ENCODE measurements at regions not wholly inside any gene's neighbourhood (a gene's known extent, or its start where the extent isn't known, plus 50 kb on each side); places are given as distances from the start of the nearest gene placed in this dataset.

DNA sequence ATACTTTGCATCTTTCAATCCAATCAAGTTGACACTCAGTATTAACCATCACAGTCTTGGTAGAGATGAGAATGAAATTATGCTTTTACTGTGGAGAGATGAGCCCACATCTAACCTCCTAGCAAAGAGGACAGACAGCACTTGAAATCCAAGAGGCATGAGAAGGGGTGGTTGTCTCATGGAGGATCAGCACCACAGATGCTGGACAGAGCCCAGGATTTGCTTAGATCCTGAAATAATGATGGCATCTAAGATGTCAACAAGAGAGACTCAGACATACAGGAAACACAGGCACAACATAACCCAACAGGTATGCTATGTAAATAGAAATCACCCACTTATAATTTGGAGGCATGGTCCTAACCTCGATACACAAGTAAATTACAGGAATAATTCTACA is 74.3 kb upstream of the VCX2 start:
- H3K14ac ChIP-seq (ENCODE audit: insufficient read depth, low read length): no peak overlapping the region
- H2AK5ac ChIP-seq (ENCODE audit: insufficient read length, low read length): no peak overlapping the region
- no peak for DNase-seq
- H3K23me2 ChIP-seq (ENCODE audit: insufficient read length, low read depth, low read length, poor library complexity, severe bottlenecking): no peaks in the 10 kb centered on the region
- WGBS (ENCODE audit: extremely low coverage, insufficient read length, low lambda C conversion rate): no CpG with 5 or more reads among the region's 1 CpG
- no peaks in the 10 kb centered on the region for H3K9me3 ChIP-seq (ENCODE audit: control insufficient read depth, low read depth, low read length)
- H4K8ac ChIP-seq (replicated peaks; ENCODE audit: insufficient read length, low read depth, low read length): no peak overlapping the region
- no peak overlapping the region for H3K18ac ChIP-seq (ENCODE audit: insufficient read length, low read depth, low read length)
- no peak overlapping the region for H3K9ac ChIP-seq (ENCODE audit: extremely low read depth, insufficient read length, low read length)
- Mint-ChIP-seq H3K36me3 (ENCODE audit: insufficient read depth in 1 of 3, low read depth in 3 of 3) (no peaks in the 10 kb centered on the region), H3K27ac (no peak overlapping the region), H3K9me3 (no peaks in the 10 kb centered on the region), H3K4me1 (no peaks in the 10 kb centered on the region), H3K27me3 (ENCODE audit: low read depth) (no peaks in the 10 kb centered on the region), H3K4me3 (no peak overlapping the region)
- H3K4me1 ChIP-seq (ENCODE audit: insufficient read depth, low read length): no peaks in the 10 kb centered on the region; the same call in 1 of the 2 replicates
- no peak overlapping the region for H2BK12ac ChIP-seq (ENCODE audit: insufficient read length, low read depth, low read length)
- no peaks in the 10 kb centered on the region for H4K20me1 ChIP-seq (ENCODE audit: control insufficient read depth, insufficient read depth, insufficient read length)
- no peak overlapping the region for H3K27ac ChIP-seq (ENCODE audit: insufficient read length, low read depth, low read length)
- H3K27me3 ChIP-seq (ENCODE audit: insufficient read depth, low read length): no peaks in the 10 kb centered on the region
- H3K79me1 ChIP-seq (ENCODE audit: insufficient read depth, low read depth, low read length, poor library complexity, severe bottlenecking): no peaks in the 10 kb centered on the region
- H3K79me2 ChIP-seq (ENCODE audit: insufficient read depth, low read length): no peaks in the 10 kb centered on the region
- H3K23ac ChIP-seq (ENCODE audit: insufficient read length, low read depth, low read length): no peak overlapping the region
- no peak overlapping the region for H3K4ac ChIP-seq (ENCODE audit: low read depth, low read length)
- H4K5ac ChIP-seq (ENCODE audit: insufficient read length, low read depth, low read length): no peak overlapping the region
- TF ChIP-seq, protein P1, sequence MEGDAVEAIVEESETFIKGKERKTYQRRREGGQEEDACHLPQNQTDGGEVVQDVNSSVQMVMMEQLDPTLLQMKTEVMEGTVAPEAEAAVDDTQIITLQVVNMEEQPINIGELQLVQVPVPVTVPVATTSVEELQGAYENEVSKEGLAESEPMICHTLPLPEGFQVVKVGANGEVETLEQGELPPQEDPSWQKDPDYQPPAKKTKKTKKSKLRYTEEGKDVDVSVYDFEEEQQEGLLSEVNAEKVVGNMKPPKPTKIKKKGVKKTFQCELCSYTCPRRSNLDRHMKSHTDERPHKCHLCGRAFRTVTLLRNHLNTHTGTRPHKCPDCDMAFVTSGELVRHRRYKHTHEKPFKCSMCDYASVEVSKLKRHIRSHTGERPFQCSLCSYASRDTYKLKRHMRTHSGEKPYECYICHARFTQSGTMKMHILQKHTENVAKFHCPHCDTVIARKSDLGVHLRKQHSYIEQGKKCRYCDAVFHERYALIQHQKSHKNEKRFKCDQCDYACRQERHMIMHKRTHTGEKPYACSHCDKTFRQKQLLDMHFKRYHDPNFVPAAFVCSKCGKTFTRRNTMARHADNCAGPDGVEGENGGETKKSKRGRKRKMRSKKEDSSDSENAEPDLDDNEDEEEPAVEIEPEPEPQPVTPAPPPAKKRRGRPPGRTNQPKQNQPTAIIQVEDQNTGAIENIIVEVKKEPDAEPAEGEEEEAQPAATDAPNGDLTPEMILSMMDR (conservative IDR thresholded peaks at IDR 0.05): no peak
- H3T11ph ChIP-seq (ENCODE audit: low read length): no peak overlapping the region
- H2BK5ac ChIP-seq (ENCODE audit: insufficient read length, low read length): no peak overlapping the region
- H2BK120ac ChIP-seq (ENCODE audit: low read depth, low read length, poor library complexity, severe bottlenecking): no peak overlapping the region
- H2BK15ac ChIP-seq (ENCODE audit: low read depth, low read length): no peak overlapping the region
- no peak overlapping the region for H2AFZ ChIP-seq (ENCODE audit: low read length)
- no peak overlapping the region for H2BK20ac ChIP-seq (ENCODE audit: low read depth, low read length, poor library complexity, severe bottlenecking)
- H4K91ac ChIP-seq (ENCODE audit: insufficient read length, low read depth, low read length): no peak overlapping the region
- no peak overlapping the region for H3K56ac ChIP-seq (ENCODE audit: insufficient read length, low read depth, low read length)
- H3K4me2 ChIP-seq (ENCODE audit: insufficient read depth, insufficient read length, low read length): no peak overlapping the region

Data from H9 (cell line).